HG02973 (cell line): ENCODE measurements at regions not wholly inside any gene's neighbourhood (a gene's known extent, or its start where the extent isn't known, plus 50 kb on each side); places are given as distances from the start of the nearest gene placed in this dataset.

Experiments used
- ATAC-seq: cut with Tn5 transposase; IDR thresholded peaks from one replicate; pipeline ENCODE4 v1.9.1; 2021; ENCODE audit warnings: moderate library complexity; ENCODE audit not compliant: unreplicated experiment

DNA sequence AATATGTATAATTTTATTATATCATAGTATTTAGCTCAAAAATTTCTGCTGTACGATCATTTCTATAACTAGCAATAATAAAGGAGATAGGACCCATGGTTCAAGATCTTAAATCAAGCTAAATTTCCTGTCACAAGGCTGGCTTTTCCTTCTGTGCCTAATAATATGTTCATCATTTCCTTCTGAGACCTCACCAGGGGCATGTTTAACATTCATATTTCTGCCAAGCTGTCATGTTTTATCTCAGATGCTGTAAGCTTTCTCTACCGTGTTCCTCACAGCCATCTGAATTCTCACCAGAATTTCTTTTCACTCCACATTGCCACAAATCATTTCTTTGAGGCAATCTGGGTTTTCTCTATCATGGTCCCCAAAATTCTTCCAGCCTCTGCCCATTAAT is 482.3 kb upstream of the SGCG start:
- ATAC-seq, result no peak

DNA sequence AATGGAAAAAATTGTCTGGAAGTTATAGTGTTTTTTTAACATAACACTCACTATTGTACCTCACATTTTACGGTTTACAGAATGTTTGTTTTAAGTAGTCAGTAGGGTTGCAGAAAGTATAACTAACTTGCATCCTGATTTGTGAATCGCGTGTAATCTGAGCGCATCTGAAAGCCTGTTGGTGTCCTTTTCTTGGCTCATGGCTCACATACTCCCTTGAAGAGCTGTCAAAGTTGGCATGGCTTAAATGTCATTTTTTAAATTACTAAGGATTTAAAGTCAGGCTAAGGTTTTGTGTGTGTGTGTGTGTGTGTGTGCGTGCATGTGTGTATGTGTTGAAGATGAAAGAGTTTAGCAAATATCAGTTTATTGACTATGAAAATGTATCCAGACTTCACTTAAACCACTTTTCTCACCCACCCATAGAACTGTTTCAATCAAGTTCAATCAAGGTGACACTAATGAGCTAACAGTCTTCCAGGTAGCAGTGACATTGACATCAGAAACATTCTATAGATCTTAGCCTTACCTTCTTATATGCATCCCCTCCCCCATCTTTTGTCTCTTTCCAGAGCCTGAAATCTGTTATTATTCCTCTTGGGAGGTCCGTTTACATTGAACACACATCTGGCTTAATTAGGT is 480.4 kb upstream of the SGCG start:
- no peak for ATAC-seq

DNA sequence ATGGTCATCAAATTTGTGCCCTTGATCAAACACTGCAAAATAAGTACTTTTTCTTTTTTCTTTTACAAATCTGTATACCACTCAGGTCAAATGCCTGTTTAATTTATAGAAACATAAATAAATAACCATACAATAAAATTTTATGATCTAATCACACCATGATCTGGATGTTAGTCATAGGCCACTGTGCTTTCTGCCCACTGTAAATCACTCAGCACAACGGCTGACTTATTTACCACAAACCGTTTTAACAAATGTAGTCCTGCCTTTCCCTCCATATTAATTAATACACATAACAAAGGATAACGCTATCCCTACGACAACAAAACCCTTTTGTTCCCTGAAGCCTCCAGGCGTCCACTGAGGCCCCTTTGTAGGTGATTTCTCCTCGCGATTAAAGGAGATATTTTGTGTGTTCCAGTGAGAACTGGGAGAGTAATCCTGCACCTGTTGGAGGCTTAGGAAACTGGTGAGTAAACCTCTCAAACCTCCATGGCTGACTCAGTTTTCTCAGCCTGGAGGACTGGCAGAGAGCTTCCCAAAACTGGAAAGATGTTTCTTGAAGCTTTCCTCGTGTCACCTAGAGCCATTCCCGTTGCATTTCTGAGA is 477.1 kb upstream of the SGCG start:
- ATAC-seq, result no peak

- no peak for ATAC-seq
These were observed 472.8 kb upstream of the SGCG start for GRCh38 chr13:22707946-22708345.

DNA sequence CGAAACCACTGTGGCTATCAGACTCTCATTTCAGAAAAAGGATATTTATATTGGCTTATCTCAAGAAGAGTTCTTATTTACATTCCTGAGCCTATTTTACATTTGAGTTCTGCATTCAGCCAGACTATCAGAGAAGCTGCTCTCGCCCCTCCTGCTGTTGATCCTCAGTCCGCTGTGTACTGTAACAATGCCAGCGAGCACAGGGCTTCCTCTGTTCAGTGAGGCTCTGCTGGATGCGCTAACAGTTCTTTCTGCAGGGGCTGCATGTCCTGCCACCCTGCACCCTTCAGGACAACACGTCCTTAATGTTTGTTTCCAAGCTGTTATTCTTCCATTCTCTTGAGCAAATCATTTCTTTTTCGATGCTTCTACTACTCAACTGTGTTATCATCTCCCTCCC is 463.7 kb upstream of the SGCG start:
- no peak for ATAC-seq

DNA sequence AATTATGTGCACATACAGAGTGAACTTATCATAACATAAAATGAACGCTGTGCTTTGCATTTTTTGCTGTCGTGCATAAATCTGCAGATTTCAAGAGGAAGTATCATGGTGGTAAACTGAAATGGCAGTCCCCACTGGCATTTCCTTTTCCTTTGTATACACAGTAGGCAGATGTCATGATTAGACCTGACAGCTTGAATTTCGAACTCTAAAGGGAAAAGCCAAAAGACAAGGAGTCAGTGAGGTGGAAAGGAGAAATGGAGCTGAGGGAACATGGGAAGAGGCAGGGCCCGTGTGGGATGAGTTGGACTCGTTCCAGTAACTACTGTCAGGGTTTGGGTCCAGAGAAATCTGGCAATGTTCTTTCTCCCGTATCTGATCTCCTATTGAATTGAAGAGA is 454.1 kb upstream of the SGCG start:
- no peak for ATAC-seq

GRCh38 chr13:22735011-22735995 is 445.5 kb upstream of the SGCG start:
- no peak for ATAC-seq

DNA sequence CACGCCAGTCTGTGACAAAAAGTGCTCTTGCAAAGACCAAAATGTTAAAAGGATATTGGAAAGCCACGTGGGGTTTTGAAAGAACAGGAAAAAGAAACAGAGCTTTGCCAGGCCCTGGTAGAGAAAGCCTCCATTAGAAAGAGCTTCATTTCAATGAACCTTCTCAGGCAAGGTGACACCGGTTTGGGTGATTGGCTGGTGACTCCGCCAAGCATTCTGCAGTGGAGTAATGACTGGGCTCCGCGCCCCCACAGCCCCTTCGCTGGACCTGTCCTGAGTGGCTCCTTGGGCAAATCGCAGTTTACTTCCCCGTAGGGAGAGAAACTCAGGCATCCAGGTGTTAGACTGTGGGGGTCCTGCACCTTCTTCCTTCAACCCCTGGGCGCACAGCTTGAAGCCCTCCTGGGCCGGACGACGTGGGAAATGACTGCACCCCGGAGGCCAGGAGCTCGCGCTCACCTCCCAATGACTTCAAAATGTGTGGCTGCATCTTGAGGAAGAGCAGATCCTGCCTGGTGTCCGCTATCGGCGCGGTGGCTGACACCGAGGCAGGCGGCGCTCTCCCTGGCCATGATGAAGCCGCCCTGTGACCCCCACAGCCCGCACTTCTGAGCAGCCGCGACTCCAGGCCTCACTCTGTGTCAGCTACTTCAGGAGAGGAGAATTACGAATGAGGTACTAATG is 444.6 kb upstream of the SGCG start:
- ATAC-seq, result no peak

GRCh38 chr13:22736768-22737092 is 444.0 kb upstream of the SGCG start:
- no peak for ATAC-seq

DNA sequence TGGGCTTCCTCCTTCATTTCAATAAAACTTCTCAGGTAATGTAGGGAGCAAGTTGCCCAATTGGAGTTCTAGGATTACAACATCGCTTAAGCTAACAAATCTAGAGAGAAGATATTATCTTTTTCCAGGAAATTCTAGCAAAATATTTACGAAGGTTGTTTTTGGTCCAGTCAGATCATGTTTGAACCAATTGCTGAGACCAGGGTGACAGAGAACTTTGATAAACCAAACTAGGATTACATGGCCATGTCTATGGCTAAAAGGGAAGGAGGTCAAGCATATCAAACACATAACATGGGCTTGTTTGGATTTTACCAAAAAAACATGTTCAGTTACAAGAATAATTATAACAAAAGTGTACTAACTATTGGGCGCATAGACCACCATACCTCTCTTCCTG is 442.4 kb upstream of the SGCG start:
- no peak for ATAC-seq

DNA sequence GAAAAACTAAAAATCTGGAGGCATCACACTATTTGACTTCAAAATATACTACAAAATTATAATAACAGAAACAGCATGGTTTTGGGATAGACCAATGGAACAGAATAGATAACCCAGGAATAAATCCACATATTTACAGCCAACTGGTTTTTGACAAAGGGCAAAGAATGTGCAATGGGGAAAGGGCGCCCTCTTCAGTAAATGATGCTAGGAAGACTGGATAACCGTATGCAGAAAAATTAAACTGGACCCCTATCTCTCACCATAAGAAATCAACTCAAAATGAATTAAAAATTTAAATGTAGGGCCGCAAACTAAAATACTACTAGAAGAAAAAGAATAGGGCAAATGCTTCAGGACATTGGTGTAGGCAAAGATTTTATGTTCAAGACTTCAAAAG is 440.5 kb upstream of the SGCG start:
- no peak for ATAC-seq

- ATAC-seq, result no peak
These were observed 435.9 kb upstream of the SGCG start for GRCh38 chr13:22744688-22745452.

GRCh38 chr13:22748866-22749577 is 431.8 kb upstream of the SGCG start:
- ATAC-seq, result no peak

DNA sequence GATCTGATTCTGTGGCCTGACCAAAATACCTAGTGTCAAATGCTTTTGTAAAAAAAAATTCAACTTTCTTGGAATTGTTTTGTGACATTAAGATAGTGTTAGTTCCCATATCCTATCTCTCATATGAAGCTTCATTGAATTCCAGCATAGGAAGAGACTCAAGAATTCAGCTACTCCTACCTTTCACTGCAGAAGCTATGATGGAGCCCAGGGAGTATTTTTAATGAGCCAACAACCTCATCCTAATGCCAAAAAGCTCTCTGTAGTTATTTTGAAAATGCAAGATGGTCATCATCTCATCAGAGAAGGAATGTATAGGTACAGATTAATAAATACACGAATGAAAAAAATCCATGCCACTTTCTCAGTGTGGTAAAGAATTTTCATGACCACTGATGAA is 431.2 kb upstream of the SGCG start:
- ATAC-seq, result no peak

- ATAC-seq, result no peak
These were observed 423.2 kb upstream of the SGCG start for GRCh38 chr13:22757530-22758120.

DNA sequence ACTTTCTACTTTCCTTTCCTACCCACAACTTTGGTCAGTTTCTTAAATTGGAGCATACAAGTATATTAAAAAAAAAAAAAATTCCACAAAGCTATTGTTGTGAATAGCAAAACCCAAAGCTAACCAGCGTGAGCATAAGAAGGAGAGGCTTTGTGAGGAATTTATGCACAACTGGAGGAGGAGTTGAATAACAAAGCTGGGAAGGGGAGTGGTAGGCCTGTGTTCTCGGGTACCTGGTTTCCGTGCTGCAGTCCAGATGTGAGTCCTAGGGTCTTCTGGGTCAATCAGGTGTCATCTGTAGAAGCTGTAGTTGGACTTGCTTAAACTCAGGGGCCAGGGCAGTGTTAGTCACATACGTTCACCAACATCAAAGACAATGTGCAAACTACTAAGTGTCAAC is 422.5 kb upstream of the SGCG start:
- no peak for ATAC-seq

DNA sequence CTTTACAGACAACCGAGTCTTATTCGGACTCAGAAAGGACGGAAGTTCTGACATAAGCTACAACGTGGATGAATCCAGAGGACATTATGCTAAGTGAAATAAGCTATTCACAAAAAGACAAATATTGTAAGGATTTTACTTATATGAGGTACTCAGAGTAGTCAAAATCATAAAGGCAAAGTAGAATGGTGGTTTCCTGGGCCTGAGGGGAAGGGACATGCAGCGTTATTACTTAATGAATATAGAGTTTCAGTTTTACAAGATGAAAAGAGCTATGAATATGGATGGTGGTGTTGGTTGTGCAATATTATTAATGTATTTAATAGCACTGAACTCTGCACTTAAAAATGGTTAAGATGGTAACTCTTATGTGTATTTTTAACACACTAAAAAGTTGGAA is 419.1 kb upstream of the SGCG start:
- no peak for ATAC-seq

GRCh38 chr13:22765547-22765946 is 415.2 kb upstream of the SGCG start:
- ATAC-seq, result no peak

- no peak for ATAC-seq
These were observed 409.9 kb upstream of the SGCG start for GRCh38 chr13:22770891-22771290.

- no peak for ATAC-seq
These were observed 407.3 kb upstream of the SGCG start for GRCh38 chr13:22773465-22773864.
